Prostate gland (tissue), 2 donors: ENCODE measurements at regions not wholly inside any gene's neighbourhood (a gene's known extent, or its start where the extent isn't known, plus 50 kb on each side); places are given as distances from the start of the nearest gene placed in this dataset.

Source experiments
- DNase-seq: peaks from one replicate; pipeline ENCODE4 v3.0.0-alpha.2; 2019; ENCODE audit warnings: low spot score
- H3K27ac ChIP-seq, 2 donors: fragments of 200-600 bp; sonication (generic); 2 replicates each; pipeline ENCODE4 v1.5.1; 2017 to 2019
- H3K27me3 ChIP-seq: fragments of 200-600 bp; sonication (generic); replicated peaks from 2 replicates; pipeline ENCODE4 v1.5.1; 2019; ENCODE audit not compliant: insufficient read depth
- H3K36me3 ChIP-seq, 2 donors: fragments of 200-600 bp; sonication (generic); 1 replicate in 1 of 2; 2 replicates in 1 of 2; pipeline versions ENCODE4 v1.5.1 to v1.8.1; 2017 to 2019
- H3K4me1 ChIP-seq: fragments of 200-600 bp; sonication (generic); replicated peaks from 2 replicates; pipeline ENCODE4 v1.5.1; 2019
- H3K4me3 ChIP-seq, 2 donors: fragments of 200-600 bp; sonication (generic); 2 replicates each; pipeline ENCODE4 v1.5.1; 2017 to 2019
- H3K9me3 ChIP-seq: fragments of 200-600 bp; sonication (generic); 2 replicates; pipeline ENCODE4 v1.5.1; 2017
- POLR2A ChIP-seq: fragments of 450-650 bp; IDR thresholded peaks from one replicate; pipeline ENCODE4 v1.6.1; 2016; ENCODE audit warnings: antibody characterized with exemption, mild to moderate bottlenecking
- POLR2AphosphoS5 ChIP-seq: sonication (generic); formaldehyde crosslinking; IDR thresholded peaks from one replicate; pipeline ENCODE4 v1.6.1; 2017; ENCODE audit warnings: antibody characterized with exemption
- WGBS: methylation state at CpG from one replicate; pipeline ENCODE4 v1.1.5; 2018; 5-methylcytosine and 5-hydroxymethylcytosine counted together
- intact Hi-C: fragments of 100-400 bp; cut with DNase I; formaldehyde crosslinking; loops from one replicate; pipeline ENCODE4 v1.14.2; 2022
- TF ChIP-seq, protein P1 (sequence below), 4 experiments: fragments of 200-600 bp in 2 of 4; fragments of 450-650 bp in 2 of 4; sonication (generic) in 2 of 4; IDR thresholded peaks; 1 replicate in 3 of 4; 2 replicates in 1 of 4; pipeline ENCODE4 v1.5.1; 2016 to 2019; ENCODE audit warnings: antibody characterized with exemption in 4 of 4, mild to moderate bottlenecking in 2 of 4, moderate library complexity in 2 of 4

DNA sequence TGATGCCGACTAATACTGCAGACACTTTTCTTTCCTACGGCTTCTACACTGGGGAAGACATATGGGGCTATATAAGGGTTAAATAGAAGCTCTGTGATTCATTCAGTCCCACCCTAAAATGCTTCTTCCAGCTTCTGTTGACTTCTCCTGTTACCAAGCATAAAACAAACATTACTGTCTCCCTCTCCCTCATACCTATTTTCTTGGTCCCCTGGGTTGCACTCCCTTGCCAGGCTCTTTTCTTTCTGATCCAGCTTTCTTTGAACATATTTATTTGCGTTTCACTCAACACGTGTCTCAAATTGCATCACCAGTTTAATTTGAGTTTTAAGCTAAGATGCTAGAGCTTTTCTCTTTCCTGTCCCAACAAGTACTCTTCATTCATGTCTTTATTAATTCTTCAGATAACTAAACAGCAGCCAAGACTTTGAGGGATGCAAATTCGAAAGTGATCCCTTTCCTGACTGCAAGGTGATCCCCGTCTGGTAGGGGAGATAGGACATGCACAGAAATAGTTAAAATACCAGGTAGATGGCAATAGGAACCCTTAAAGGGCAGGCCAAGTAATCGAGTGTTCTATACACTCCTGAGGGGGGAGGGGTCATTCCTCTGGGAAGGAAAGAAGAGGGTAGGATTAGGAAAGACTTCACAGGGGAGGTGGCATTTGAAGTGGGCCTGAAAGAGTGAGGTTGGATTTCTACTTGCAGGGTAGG is 198.6 kb upstream of the BCL6 start:
- Histone ChIP-seq H3K27ac (no peak overlapping the region), H3K4me3 (no peak overlapping the region), H3K27me3 (no peaks in the 10 kb centered on the region), H3K4me1 (peaks cover 2% of the 10 kb centered on the region), H3K36me3 (no peaks in the 10 kb centered on the region), H3K9me3 (no peaks in the 10 kb centered on the region)
- peak; percentile 56 for DNase-seq
- 26% methylated on average over 7 of the region's 7 CpGs for WGBS
- intact Hi-C loops = no loop called here
- TF ChIP-seq POLR2AphosphoS5 (peak; percentile 84), POLR2A (no peak)
- TF ChIP-seq, protein P1, sequence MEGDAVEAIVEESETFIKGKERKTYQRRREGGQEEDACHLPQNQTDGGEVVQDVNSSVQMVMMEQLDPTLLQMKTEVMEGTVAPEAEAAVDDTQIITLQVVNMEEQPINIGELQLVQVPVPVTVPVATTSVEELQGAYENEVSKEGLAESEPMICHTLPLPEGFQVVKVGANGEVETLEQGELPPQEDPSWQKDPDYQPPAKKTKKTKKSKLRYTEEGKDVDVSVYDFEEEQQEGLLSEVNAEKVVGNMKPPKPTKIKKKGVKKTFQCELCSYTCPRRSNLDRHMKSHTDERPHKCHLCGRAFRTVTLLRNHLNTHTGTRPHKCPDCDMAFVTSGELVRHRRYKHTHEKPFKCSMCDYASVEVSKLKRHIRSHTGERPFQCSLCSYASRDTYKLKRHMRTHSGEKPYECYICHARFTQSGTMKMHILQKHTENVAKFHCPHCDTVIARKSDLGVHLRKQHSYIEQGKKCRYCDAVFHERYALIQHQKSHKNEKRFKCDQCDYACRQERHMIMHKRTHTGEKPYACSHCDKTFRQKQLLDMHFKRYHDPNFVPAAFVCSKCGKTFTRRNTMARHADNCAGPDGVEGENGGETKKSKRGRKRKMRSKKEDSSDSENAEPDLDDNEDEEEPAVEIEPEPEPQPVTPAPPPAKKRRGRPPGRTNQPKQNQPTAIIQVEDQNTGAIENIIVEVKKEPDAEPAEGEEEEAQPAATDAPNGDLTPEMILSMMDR (IDR thresholded peaks at IDR 0.05) = no peak

DNA sequence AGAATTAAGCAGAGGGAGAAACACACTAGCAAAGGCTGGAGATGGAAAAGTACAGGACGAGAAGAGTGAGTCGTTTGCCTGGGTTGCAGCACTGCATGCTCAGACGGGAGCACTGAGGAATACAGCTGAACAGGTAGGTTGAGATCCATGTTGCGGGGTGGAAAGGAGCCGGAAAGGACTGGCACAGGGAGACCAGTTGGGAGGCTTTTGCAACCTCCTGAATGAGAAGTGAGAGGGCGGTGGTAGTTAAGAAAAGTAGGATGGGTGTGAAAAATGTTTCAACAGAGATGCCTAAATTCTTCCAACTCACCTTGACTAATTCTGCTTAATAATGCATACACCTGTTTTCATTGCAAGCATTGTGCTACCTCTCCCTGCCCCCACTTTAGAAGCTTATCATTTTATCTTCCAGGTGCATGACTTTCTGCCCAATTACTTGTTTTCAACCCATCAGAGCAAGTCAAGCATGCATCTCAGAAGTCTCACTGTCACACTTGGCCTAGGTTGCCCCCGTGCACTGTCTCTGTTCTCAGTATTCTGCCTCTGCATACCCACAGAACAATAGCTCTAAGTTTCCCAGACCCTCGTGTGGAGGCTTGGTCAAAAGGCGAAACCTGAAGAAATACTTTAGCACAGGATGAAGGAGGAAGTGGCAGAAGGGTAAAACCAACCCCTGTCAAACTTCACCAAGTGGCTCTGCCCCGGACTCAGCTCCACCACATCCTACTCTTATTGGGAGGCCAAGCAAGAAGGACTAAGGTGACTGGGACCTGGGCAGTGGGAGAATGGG is 199.3 kb upstream of the BCL6 start:
- peaks cover 2% of the 10 kb centered on the region for H3K4me1 ChIP-seq
- H3K4me3 ChIP-seq = no peak overlapping the region
- H3K27me3 ChIP-seq = no peaks in the 10 kb centered on the region
- intact Hi-C loops = no loop called here
- no peaks in the 10 kb centered on the region for H3K36me3 ChIP-seq
- no peaks in the 10 kb centered on the region for H3K9me3 ChIP-seq
- DNase-seq = no peak
- H3K27ac ChIP-seq = no peak overlapping the region
- TF ChIP-seq POLR2AphosphoS5 = no peak
- no peak for TF ChIP-seq POLR2A
- TF ChIP-seq, protein P1 (IDR thresholded peaks at IDR 0.05) = no peak
- WGBS = 81% methylated on average over 10 of the region's 10 CpGs

DNA sequence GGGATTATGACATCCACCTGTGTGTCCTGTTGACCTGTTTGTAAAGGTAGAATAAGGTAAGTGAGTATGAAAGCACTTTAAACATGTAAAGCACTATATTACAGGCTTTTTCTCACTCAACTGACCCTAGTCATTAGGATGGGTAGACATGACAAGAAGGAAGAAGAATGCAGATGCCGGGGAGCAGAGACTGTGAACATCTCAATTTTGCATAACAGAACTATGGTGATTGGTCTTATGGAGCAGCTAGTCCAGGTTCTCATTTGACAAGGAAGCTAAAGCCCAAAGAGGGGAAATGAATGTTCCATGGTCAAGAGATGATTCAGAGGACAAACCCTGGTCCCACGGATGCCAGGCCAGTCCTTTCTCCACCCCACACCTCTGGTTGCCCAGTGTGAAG is 200.1 kb upstream of the BCL6 start:
- no peak overlapping the region for H3K4me3 ChIP-seq
- intact Hi-C loops = no loop called here
- no peaks in the 10 kb centered on the region for H3K36me3 ChIP-seq
- 95% methylated on average over 2 of the region's 2 CpGs for WGBS
- H3K9me3 ChIP-seq = no peaks in the 10 kb centered on the region
- no peak for DNase-seq
- peaks cover 2% of the 10 kb centered on the region for H3K4me1 ChIP-seq
- no peaks in the 10 kb centered on the region for H3K27me3 ChIP-seq
- TF ChIP-seq, protein P1 (IDR thresholded peaks at IDR 0.05) = no peak
- TF ChIP-seq POLR2A = no peak
- no peak for TF ChIP-seq POLR2AphosphoS5
- H3K27ac ChIP-seq = no peak overlapping the region

- TF ChIP-seq POLR2AphosphoS5 (no peak), POLR2A (no peak)
- TF ChIP-seq, protein P1 (IDR thresholded peaks at IDR 0.05) = no peak
- no peaks in the 10 kb centered on the region for H3K9me3 ChIP-seq
- H3K4me3 ChIP-seq = no peak overlapping the region
- intact Hi-C loops = no loop called here
- H3K27ac ChIP-seq = no peak overlapping the region
- no peak for DNase-seq
- H3K4me1 ChIP-seq = peaks cover 2% of the 10 kb centered on the region
- no peaks in the 10 kb centered on the region for H3K36me3 ChIP-seq
- WGBS = 48% methylated on average over 4 of the region's 4 CpGs
- no peaks in the 10 kb centered on the region for H3K27me3 ChIP-seq
These were observed 201.0 kb upstream of the BCL6 start for GRCh38 chr3:187946163-187946691.
